Suppressor macrophage treated with lipopolysaccharide for 4 hours (primary cell): ENCODE measurements at regions not wholly inside any gene's neighbourhood (a gene's known extent, or its start where the extent isn't known, plus 50 kb on each side); places are given as distances from the start of the nearest gene placed in this dataset.
A peak's percentile ranks its signal among the peaks of the same experiment; 100 is the strongest.
"Not testable (repeated sequence)": the region's sequence is repeated elsewhere in the genome, so short reads cannot be mapped to it uniquely, and the experiment has no call there.

Source experiments
- DNase-seq: peaks from one replicate; pipeline ENCODE4 v3.0.0-alpha.2; 2020

- DNase-seq: no peak
These were observed 57.8 kb upstream of the ANKRD30A start for GRCh38 chr10:37067576-37067975.

GRCh38 chr10:37062296-37062695, 63.1 kb upstream of the ANKRD30A start:
- not testable (repeated sequence) for DNase-seq

DNA sequence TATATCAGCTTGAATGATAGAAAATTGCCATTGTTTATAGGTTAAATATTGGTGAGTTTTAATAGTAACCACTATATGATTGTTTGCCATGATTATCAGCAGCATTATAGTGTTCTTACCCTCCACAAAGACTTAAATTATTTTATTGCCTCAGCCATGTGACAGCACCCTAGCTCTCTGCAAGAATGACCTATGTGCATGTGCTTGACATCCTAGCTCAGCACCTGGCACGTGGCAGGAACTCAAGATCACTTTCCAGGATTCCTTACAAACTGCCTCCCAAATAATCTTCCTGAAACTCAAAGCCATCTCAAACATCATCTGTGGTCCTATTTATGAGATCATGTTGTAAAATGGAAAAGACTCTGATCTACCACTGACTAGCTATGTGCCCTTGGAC, 68.1 kb upstream of the ANKRD30A start:
- DNase-seq: no peak

DNA sequence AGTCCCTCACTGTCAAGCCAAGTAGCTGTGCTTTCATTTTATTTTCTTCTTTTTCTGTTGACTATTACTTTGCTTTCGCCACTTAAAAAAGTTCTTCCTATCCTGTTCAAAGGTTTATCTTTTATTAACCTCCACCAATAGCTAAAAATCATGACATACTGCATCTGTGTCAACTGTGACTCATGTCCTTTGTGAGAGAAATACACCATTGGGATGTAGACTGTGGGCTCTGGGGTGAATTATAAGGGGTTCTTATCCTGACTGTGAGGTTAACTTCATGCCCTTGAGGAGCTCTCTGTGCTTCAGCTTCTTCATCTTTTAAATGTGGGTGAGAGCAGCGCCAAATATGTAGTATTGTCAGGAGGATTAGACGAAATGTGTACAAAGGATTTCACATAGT, 71.9 kb upstream of the ANKRD30A start:
- DNase-seq: no peak

DNA sequence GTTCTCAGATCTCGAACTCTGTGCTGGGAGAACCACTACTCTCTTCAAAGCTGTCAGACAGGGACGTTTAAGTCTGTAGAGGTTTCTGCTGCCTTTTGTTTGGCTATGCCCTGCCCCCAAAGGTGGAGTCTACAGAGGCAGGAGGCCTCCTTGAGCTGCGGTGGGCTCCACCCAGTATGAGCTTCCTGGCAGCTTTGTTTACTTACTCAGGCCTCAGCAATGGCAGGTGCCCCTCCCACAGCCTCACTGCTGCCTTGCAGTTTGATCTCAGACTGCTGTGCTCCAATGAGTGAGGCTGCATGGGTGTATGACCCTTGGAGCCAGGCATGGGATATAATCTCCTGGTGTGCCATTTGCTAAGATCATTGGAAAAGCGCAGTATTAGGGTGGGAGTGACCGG, 75.4 kb upstream of the ANKRD30A start:
- DNase-seq: not testable (repeated sequence)

DNA sequence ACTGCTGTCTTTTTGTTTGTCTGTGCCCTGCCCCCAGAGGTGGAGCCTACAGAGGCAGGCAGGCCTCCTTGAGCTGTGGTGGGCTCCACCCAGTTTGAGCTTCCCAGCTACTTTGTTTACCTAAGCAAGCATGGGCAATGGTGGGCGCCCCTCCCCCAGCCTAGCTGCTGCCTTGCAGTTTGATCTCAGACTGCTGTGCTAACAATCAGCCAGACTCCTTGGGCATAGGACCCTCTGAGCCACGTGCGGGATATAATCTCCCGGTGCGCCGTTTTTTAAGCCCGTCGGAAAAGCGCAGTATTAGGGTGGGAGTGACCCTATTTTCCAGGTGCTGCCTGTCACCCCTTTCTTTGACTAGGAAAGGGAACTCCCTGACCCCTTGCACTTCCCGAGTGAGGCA, 81.1 kb upstream of the ANKRD30A start:
- DNase-seq: not testable (repeated sequence)

DNA sequence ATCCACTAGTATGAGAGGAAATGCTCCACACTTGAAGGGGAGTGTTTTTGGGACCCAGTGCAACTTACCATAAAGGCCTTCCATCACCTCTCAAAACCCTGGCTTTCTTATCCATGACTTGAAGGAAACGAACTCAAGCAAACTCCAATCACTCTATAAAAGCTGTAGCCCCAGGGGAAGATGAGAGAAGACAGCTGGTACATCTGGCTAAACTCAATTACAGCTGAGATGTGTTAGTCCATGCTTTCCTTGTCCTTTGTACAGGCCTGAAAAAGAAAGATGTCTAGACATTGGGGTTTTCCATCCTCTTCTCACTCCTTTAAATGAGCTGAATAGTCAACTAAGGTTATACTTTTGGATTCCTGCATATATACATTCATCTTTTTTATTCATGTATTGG, 89.5 kb upstream of the ANKRD30A start:
- DNase-seq: no peak

GRCh38 chr10:37015498-37015897, 109.9 kb upstream of the ANKRD30A start:
- DNase-seq: no peak

DNA sequence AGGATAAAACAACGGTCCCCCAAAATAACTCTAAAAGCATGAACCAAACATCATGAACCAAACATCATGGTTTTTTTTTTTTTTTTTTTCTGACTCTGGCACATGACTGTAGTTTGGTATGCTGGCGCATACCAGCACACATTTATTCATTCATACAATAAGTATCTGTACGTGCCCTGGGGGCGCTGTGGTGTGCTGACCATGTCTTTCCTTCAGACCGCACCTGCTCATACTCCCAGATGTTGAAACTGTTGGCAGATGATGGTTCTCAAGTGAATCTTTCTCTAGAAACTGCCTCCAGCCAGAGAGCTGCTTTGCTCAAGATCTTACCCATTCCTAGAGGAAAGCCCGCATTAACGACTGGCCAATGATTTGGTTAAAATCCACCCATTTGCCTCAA, 114.7 kb upstream of the ANKRD30A start:
- no peak for DNase-seq

DNA sequence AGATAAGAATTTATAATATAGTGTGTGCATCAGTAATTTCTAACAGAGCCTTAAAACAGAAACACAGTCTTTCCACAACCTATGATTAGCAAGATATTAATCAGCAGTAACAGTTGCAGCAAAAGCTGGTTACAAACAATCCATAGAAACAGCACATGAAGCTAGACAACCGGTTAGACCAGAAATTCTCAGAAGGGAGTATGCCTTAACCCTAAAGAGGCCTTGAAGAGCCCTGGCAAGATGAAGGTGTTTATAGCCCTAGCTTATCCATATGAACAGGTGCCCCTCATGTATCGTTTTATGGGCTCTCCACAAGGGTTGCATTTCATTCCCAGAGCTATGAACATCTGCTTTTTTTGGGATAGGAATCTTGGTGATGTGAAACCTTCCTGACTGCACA, 117.1 kb upstream of the ANKRD30A start:
- DNase-seq: not testable (repeated sequence)

DNA sequence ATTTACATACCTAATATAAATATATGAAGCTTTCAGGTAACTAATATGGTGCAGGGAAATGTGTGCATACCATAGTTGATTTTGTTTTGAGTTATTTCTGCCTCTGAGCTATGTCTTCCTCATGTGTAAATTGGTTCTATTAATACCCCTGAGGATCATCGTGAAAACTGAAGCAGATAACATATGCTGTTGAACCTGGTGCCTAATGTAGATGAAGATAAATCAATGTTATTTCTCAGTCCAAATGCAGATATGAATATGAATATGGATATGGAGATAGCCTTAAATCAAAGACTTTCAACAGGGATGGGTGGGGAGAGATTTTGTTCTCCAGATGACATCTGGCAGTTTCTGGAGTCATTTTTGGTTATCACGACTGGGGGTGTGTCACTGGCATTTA, 122.3 kb upstream of the ANKRD30A start:
- DNase-seq: no peak

- not testable (repeated sequence) for DNase-seq
These were observed 129.6 kb upstream of the ANKRD30A start for GRCh38 chr10:36995806-36996205.

DNA sequence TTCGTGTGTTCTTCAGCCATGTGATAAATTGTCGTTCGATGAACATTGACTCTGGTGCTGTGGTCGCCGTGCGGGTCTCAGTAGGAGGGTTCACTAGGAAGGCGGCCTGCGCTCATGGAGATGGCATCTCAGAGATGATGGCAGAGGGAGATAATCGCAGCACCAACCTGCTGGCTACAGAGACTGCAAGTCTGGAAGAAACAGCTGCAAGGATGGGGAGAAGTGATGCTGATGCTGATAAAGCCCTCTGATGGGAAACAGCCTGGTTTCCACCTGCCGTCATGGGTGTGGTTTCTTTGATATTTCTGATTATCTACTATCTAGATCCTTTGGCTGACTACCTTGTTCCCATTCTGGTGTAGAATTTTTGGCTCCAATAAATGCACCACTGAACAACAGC, 130.5 kb upstream of the ANKRD30A start:
- DNase-seq: no peak

DNA sequence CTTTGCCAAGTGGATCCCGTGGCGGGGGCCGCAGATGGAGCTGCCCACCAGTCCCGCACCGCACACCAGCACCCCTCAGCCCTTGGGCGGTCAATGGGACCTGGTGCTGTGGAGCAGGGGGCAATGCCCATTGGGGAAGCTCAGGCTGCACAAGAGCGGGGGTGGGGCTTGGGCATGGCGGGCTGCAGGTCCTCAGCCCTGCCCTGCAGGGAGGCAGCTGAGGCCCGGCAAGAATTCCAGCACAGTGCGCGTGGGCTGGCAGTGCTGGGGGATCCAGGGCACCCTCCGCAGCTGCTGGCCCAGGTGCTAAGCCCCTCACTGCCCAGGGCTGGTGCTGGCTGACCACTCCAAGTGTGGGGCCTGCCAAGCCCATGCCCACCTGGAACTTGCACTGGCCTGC, 136.2 kb upstream of the ANKRD30A start:
- DNase-seq: no peak

DNA sequence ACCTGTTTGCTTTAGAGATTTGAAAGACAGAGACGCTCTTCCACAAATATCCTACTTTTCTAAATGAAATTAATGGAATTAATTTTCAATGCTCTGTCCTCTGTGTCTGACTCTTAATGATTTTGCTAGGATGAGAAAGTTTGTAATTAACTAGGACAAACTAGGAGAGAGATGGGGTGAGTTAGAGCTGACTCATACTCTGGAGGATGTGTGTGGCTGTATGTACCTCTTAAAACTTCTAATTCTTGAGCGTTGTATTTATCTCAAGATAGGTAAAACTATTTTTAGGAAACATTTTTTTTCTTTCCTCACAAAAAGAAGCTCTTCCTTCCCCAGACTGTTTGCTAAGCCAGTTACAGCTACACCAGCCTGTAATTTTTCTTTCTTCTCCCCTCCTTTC, 178.8 kb upstream of the ANKRD30A start:
- DNase-seq: no peak

GRCh38 chr10:36943544-36943943, 181.9 kb upstream of the ANKRD30A start:
- no peak for DNase-seq

DNA sequence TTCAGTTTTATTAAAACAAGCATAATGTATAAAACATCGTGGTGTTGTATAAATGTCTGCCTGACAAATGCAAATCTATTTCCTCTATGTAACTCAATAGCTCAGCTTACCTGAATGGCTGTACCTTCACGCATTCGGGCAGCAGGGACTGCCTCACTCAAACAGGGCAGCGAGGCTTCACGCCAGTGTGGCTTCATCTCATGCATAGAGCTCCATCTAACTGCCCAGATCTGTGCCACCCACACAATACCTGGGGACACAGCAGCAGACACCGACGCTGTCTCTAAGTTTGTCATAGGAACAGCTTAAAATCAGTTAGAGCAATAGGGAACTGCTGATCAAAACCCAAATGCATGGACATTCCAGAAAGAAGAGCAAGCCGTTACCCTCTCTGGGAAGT, 182.8 kb upstream of the ANKRD30A start:
- no peak for DNase-seq

GRCh38 chr10:36903040-36903439, 222.4 kb upstream of the ANKRD30A start:
- DNase-seq: no peak

GRCh38 chr10:36899652-36900051, 225.7 kb upstream of the ANKRD30A start:
- no peak for DNase-seq

GRCh38 chr10:36888925-36889573, 236.3 kb upstream of the ANKRD30A start:
- peak; percentile 30 for DNase-seq

DNA sequence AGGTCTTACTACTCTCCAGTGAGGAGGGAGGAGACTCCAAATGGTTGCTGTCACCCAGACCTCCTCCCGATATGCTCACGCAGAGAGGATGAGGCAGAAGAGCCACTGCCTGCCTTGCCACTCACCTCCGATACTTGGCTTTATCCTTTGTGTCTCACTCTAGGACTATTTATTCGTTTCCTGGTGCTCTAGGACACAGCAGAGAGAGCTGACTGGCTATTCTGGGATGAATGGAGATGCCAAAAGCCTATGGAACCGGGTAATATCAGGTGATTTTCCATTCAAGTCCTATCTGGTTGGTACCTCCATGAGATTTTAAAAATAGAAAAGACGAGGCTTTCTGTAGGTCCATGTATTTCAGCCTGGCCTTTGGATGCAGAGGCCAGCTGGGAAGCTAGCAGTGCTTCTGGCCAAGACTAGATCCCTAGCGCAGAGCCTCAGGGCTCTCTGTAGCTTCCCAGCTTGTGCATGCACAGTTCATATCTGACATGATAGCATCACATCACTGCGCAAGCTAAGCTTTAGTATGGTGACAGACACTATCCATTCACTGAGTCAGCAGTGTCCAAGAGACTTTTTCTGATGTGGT, 239.0 kb upstream of the ANKRD30A start:
- DNase-seq: no peak

DNA sequence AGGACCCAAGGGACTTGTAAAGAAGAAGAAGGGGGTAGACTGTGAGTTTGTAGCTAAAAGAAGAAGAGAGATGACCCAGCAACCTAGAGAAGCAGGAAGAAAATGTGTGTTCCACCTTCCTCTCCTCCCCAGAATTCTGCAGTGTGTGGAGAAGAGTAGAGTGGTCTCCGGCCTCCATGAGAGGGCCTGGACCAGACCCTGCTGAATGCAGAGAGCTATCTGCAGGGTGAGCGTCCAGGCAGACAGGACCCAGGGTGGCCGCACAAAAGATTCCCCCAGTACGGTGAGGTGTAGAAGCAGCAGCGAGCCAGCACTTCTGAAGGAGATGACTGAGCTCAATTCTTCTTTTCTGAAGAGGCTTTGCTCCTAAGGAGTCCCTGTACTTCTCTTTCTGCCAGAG, 239.7 kb upstream of the ANKRD30A start:
- DNase-seq: no peak

GRCh38 chr10:36882781-36883180, 242.6 kb upstream of the ANKRD30A start:
- DNase-seq: no peak

DNA sequence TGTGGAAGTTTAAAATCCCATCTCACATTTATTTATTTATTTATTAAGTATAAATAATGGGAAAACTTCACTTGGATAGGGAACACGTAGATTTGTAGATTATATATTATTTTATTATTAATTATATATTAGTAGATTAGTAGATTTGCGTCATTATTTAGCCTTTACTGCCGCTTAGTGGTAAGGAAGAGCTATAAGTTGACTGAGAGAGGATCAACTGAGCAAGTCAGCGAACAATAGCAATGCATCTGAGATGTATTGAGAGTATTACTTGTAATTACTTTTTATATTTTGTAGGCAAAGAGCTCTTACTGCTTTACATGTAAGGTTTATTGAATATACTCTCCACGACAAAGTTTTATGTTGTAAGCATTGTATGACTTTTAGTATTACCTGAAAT, 244.5 kb upstream of the ANKRD30A start:
- peak; percentile 17 for DNase-seq

- no peak for DNase-seq
These were observed 252.6 kb upstream of the ANKRD30A start for GRCh38 chr10:36872702-36873393.
